OCI-LY1 (cell line): ENCODE measurements at regions not wholly inside any gene's neighbourhood (a gene's known extent, or its start where the extent isn't known, plus 50 kb on each side); places are given as distances from the start of the nearest gene placed in this dataset.

Experiments used
- H2AFZ ChIP-seq: fragments of 200-600 bp; sonication (generic), shearing (Covaris generic); 2 replicates; pipeline ENCODE4 v1.6.0; 2014; ENCODE audit warnings: antibody characterized with exemption, mild to moderate bottlenecking, low read length
- H3F3A ChIP-seq: fragments of 200-600 bp; sonication (generic), shearing (Covaris generic); 2 replicates; pipeline ENCODE4 v1.6.0; 2014; ENCODE audit warnings: mild to moderate bottlenecking, antibody characterized with exemption, low read length, moderate library complexity; ENCODE audit not compliant: insufficient read depth
- H3K27ac ChIP-seq: fragments of 200-600 bp; sonication (generic); 2 replicates; pipeline ENCODE4 v1.5.1; 2014; ENCODE audit warnings: low read length, mixed run types, mild to moderate bottlenecking, low read depth; ENCODE audit not compliant: poor library complexity, severe bottlenecking
- H3K27me3 ChIP-seq: fragments of 200-600 bp; sonication (generic); 2 replicates; pipeline ENCODE4 v1.6.0; 2014; ENCODE audit warnings: antibody characterized with exemption, mild to moderate bottlenecking, low read length, moderate library complexity; ENCODE audit not compliant: insufficient read depth
- H3K36me3 ChIP-seq: fragments of 200-600 bp; sonication (generic); 2 replicates; pipeline ENCODE4 v1.6.1; 2014; ENCODE audit warnings: mild to moderate bottlenecking, antibody characterized with exemption, low read length, moderate library complexity, mixed read lengths; ENCODE audit not compliant: insufficient read depth
- H3K4me1 ChIP-seq: fragments of 200-600 bp; sonication (generic); 2 replicates; pipeline ENCODE4 v1.5.1; 2014; ENCODE audit warnings: mild to moderate bottlenecking, low read length, moderate library complexity; ENCODE audit not compliant: insufficient read depth, severe bottlenecking
- H3K4me2 ChIP-seq: fragments of 200-600 bp; sonication (generic), shearing (Covaris generic); 2 replicates; pipeline ENCODE4 v1.6.1; 2014; ENCODE audit warnings: low read length
- H3K4me3 ChIP-seq: fragments of 200-600 bp; sonication (generic); 2 replicates; pipeline ENCODE4 v1.5.1; 2014; ENCODE audit warnings: low read length, low read depth, mild to moderate bottlenecking, mixed read lengths; ENCODE audit not compliant: poor library complexity, severe bottlenecking
- H3K79me2 ChIP-seq: fragments of 200-600 bp; shearing (Covaris generic); 2 replicates; pipeline ENCODE4 v1.6.1; 2016; ENCODE audit warnings: mixed run types, low read length, mixed read lengths; ENCODE audit not compliant: insufficient read depth
- H3K9ac ChIP-seq: fragments of 200-600 bp; sonication (generic), shearing (Covaris generic); 2 replicates; pipeline ENCODE4 v1.6.1; 2014; ENCODE audit warnings: mild to moderate bottlenecking, low read length, mixed read lengths
- H3K9me2 ChIP-seq: fragments of 200-600 bp; sonication (generic), shearing (Covaris generic); 2 replicates; pipeline ENCODE4 v1.6.1; 2014; ENCODE audit warnings: low read depth, mild to moderate bottlenecking, low read length, mixed read lengths
- H3K9me3 ChIP-seq: fragments of 200-600 bp; shearing (Covaris generic); 2 replicates; pipeline ENCODE4 v1.6.1; 2014; ENCODE audit warnings: low read length, mixed read lengths
- H4K20me1 ChIP-seq: fragments of 200-600 bp; sonication (generic), shearing (Covaris generic); 2 replicates; pipeline ENCODE4 v1.6.0; 2016; ENCODE audit warnings: mild to moderate bottlenecking, low read length; ENCODE audit not compliant: insufficient read depth
- CTCF ChIP-seq: fragments of 200-600 bp; sonication (generic), shearing (Covaris generic); IDR thresholded peaks from 2 replicates; pipeline ENCODE4 v1.5.1; 2017; ENCODE audit warnings: mild to moderate bottlenecking, antibody characterized with exemption, low read length, moderate library complexity, mixed read lengths
- EZH2 ChIP-seq: fragments of 200-600 bp; sonication (generic), shearing (Covaris generic); IDR thresholded peaks from 2 replicates; pipeline ENCODE4 v1.8.0; 2017; ENCODE audit warnings: borderline replicate concordance, mixed run types, mild to moderate bottlenecking, antibody characterized with exemption, low read length, moderate library complexity, mixed read lengths

- H3K9me2 ChIP-seq: no peaks in the 10 kb centered on the region
Measured at GRCh38 chr9:95581900-95582299, 65.1 kb upstream of the PTCH1 start.

GRCh38 chr9:95580812-95581761 lies 64.3 kb upstream of the PTCH1 start:
- no peaks in the 10 kb centered on the region for H3K4me1 ChIP-seq
- H3K27ac ChIP-seq: no peak overlapping the region
- no peaks in the 10 kb centered on the region for H4K20me1 ChIP-seq
- no peaks in the 10 kb centered on the region for H3K36me3 ChIP-seq
- H3K4me3 ChIP-seq: no peak overlapping the region
- no peaks in the 10 kb centered on the region for H3K79me2 ChIP-seq
- H3F3A ChIP-seq: no peaks in the 10 kb centered on the region
- no peaks in the 10 kb centered on the region for H3K9me2 ChIP-seq
- no peak overlapping the region for H3K4me2 ChIP-seq
- no peak overlapping the region for H2AFZ ChIP-seq
- peaks cover 8% of the 10 kb centered on the region; the same call in 1 of the 2 replicates for H3K27me3 ChIP-seq
- H3K9ac ChIP-seq: no peak overlapping the region
- H3K9me3 ChIP-seq: no peaks in the 10 kb centered on the region
- TF ChIP-seq CTCF: no peak
- no peak for TF ChIP-seq EZH2

More at GRCh38 chr9:95581900-95582299, 65.1 kb upstream of the PTCH1 start:
- Histone ChIP-seq H3F3A (no peaks in the 10 kb centered on the region), H3K27ac (no peak overlapping the region), H3K9ac (no peak overlapping the region), H3K4me3 (no peak overlapping the region), H3K27me3 (peaks cover 8% of the 10 kb centered on the region; the same call in 1 of the 2 replicates), H3K36me3 (no peaks in the 10 kb centered on the region), H3K9me3 (no peaks in the 10 kb centered on the region), H3K79me2 (no peaks in the 10 kb centered on the region), H3K4me1 (no peaks in the 10 kb centered on the region), H4K20me1 (no peaks in the 10 kb centered on the region), H2AFZ (no peak overlapping the region), H3K4me2 (no peak overlapping the region)
- TF ChIP-seq CTCF (no peak), EZH2 (no peak)

GRCh38 chr9:95574866-95575553 lies 58.2 kb upstream of the PTCH1 start:
- Histone ChIP-seq H3K27ac (no peak overlapping the region), H3F3A (no peaks in the 10 kb centered on the region), H3K4me2 (no peak overlapping the region), H3K9me3 (no peaks in the 10 kb centered on the region), H3K27me3 (no peaks in the 10 kb centered on the region; the same call in 1 of the 2 replicates), H3K79me2 (no peaks in the 10 kb centered on the region), H3K9me2 (no peaks in the 10 kb centered on the region), H3K9ac (no peak overlapping the region), H3K36me3 (no peaks in the 10 kb centered on the region), H4K20me1 (no peaks in the 10 kb centered on the region), H3K4me1 (no peaks in the 10 kb centered on the region), H2AFZ (no peak overlapping the region), H3K4me3 (no peak overlapping the region)
- TF ChIP-seq EZH2 (no peak), CTCF (no peak)
